Caco-2 (cell line): ENCODE measurements at regions not wholly inside any gene's neighbourhood (a gene's known extent, or its start where the extent isn't known, plus 50 kb on each side); places are given as distances from the start of the nearest gene placed in this dataset.

Source experiments
- BruUV-seq: library from RNA; stranded (reverse); fragments of 400-500 nt; replicated peaks from 2 replicates; lab custom pipeline; 2021; lab: Mats Ljungman, UMichigan
- CTCF ChIA-PET: fragments of 300-600 bp; sonication (Branson Sonifier 250); formaldehyde crosslinking; loops from one replicate; lab custom pipeline; 2022; ENCODE audit warnings: antibody characterized with exemption; lab: Charles Lee
- POLR2A ChIA-PET: fragments of 300-600 bp; sonication (Branson Sonifier 250); formaldehyde crosslinking; loops from one replicate; lab custom pipeline; 2022; ENCODE audit warnings: antibody characterized with exemption; lab: Charles Lee
- DNase-seq, 2 experiments: peaks; one replicate each; pipeline versions ENCODE4 v3.0.0 to v3.0.0-alpha.2; 2020 to 2022
- H3K27me3 ChIP-seq: replicated peaks from 2 replicates; pipeline ENCODE4 v1.6.0; 2011; ENCODE audit warnings: low read length; ENCODE audit not compliant: control insufficient read depth, insufficient read depth
- H3K36me3 ChIP-seq: 2 replicates; pipeline ENCODE4 v1.5.1; 2011; ENCODE audit warnings: low read length; ENCODE audit not compliant: control insufficient read depth, insufficient read depth
- H3K4me1 ChIP-seq: fragments of 250-450 bp; sonication (Bioruptor Pico); 2 replicates; pipeline ENCODE4 v1.5.1; 2020; ENCODE audit warnings: mild to moderate bottlenecking
- H3K4me3 ChIP-seq: 2 replicates; pipeline ENCODE4 v1.5.1; 2011; ENCODE audit warnings: low read depth, mild to moderate bottlenecking, control low read depth, low read length
- H3K9me3 ChIP-seq: fragments of 250-450 bp; sonication (Bioruptor Pico); 2 replicates; pipeline ENCODE4 v1.5.1; 2020; ENCODE audit warnings: mild to moderate bottlenecking, moderate library complexity
- H3K27ac Mint-ChIP-seq: one replicate; pipeline ENCODE4 v1.8.0; 2022; ENCODE audit warnings: mixed read lengths; ENCODE audit not compliant: unreplicated experiment
- H3K27me3 Mint-ChIP-seq: one replicate; pipeline ENCODE4 v1.8.0; 2022; ENCODE audit warnings: mixed read lengths; ENCODE audit not compliant: insufficient read depth, unreplicated experiment
- H3K36me3 Mint-ChIP-seq: one replicate; pipeline ENCODE4 v1.8.0; 2022; ENCODE audit warnings: mild to moderate bottlenecking, mixed read lengths; ENCODE audit not compliant: insufficient read depth, unreplicated experiment
- H3K4me1 Mint-ChIP-seq: one replicate; pipeline ENCODE4 v1.8.0; 2022; ENCODE audit warnings: low read depth, mixed read lengths; ENCODE audit not compliant: unreplicated experiment
- H3K4me3 Mint-ChIP-seq: one replicate; pipeline ENCODE4 v1.8.0; 2022; ENCODE audit warnings: mild to moderate bottlenecking, moderate library complexity, mixed read lengths; ENCODE audit not compliant: unreplicated experiment
- H3K9me3 Mint-ChIP-seq: one replicate; pipeline ENCODE4 v1.8.0; 2022; ENCODE audit warnings: mixed read lengths; ENCODE audit not compliant: unreplicated experiment
- intact Hi-C: fragments of 100-400 bp; cut with micrococcal nuclease; formaldehyde crosslinking; loops from one replicate; pipeline ENCODE4 v1.10.0; 2022; ENCODE audit not compliant: unreplicated experiment
- TF ChIP-seq, protein P1 (sequence below), 2 experiments: fragments of 200-600 bp in 1 of 2; IDR thresholded peaks; 1 replicate in 1 of 2; 2 replicates in 1 of 2; pipeline versions ENCODE4 v1.5.1 to v1.8.0; 2011 to 2022; ENCODE audit warnings: antibody characterized with exemption in 1 of 2, control low read depth in 1 of 2, inconsistent platforms in 1 of 2, low read depth in 1 of 2, low read length in 1 of 2, mild to moderate bottlenecking in 1 of 2, moderate library complexity in 1 of 2; ENCODE audit not compliant: insufficient read depth in 1 of 2, severe bottlenecking in 1 of 2, unreplicated experiment in 1 of 2

DNA sequence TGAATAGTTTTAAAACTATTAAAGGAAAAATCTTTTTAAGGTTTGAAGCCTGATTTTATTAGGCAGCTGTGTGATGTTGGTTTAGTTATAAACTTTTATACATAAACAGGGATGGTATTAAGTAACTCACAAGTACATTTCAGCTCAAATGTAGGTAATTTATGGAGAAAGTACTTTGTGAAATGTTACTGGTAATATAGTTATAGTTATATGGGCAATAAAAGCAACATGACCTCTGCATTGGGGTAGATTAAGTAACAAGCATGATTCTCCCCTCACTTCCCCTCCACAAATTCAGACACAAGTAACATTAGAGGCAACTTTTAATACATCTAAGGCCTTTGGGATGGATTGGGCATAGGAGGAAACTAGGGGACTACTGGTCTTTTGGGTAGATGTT lies 154.3 kb upstream of the ID4 start:
- H3K27ac Mint-ChIP-seq, result no peak overlapping the region
- BruUV-seq, result no TSS peak

DNA sequence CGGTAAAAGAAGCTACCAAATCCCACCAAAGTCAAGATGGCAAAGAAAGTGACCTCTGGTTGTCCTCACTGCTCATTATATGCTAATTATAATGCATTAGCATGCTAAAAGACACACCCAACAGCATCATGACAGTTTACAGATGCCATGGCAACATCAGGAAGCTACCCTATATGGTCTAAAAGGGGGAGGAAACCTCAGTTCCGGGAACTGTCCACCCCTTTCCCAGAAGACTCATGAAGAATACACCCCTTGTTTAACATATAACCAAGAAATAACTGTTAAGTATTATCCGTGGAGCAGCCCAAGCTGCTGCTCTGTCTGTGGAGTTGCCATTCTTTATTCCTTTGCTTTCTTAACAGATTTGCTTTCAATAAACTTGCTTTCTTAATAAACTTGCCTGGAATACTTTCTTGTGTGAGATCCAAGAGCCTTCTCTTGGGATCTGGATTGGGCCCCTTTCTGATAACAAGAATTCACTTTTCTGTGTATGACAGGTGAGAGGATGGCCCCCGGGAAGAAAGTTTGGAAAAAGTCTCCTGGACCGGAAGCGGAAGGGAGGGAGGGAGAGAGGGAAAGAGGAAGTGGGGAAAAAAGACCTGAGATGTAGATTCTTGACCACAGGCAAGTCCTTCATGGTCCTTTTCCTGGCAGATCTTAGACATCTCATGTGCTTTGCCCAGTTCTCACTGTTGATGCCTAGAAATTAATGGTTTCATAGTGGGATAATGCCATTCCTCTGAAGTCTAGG lies 146.7 kb upstream of the ID4 start:
- no peaks in the 10 kb centered on the region for H3K27me3 ChIP-seq
- no TSS peak for BruUV-seq
- H3K27ac Mint-ChIP-seq, result no peak overlapping the region
- no peaks in the 10 kb centered on the region for H3K9me3 Mint-ChIP-seq
- H3K4me1 Mint-ChIP-seq, result no peaks in the 10 kb centered on the region
- CTCF ChIA-PET, result no interaction called here
- H3K4me3 Mint-ChIP-seq, result no peak overlapping the region
- no peaks in the 10 kb centered on the region for H3K9me3 ChIP-seq
- H3K36me3 ChIP-seq, result no peaks in the 10 kb centered on the region
- no peak overlapping the region for H3K4me3 ChIP-seq
- H3K27me3 Mint-ChIP-seq, result peaks cover 15% of the 10 kb centered on the region
- no peak for DNase-seq
- H3K36me3 Mint-ChIP-seq, result no peaks in the 10 kb centered on the region
- H3K4me1 ChIP-seq, result no peaks in the 10 kb centered on the region
- TF ChIP-seq, protein P1, sequence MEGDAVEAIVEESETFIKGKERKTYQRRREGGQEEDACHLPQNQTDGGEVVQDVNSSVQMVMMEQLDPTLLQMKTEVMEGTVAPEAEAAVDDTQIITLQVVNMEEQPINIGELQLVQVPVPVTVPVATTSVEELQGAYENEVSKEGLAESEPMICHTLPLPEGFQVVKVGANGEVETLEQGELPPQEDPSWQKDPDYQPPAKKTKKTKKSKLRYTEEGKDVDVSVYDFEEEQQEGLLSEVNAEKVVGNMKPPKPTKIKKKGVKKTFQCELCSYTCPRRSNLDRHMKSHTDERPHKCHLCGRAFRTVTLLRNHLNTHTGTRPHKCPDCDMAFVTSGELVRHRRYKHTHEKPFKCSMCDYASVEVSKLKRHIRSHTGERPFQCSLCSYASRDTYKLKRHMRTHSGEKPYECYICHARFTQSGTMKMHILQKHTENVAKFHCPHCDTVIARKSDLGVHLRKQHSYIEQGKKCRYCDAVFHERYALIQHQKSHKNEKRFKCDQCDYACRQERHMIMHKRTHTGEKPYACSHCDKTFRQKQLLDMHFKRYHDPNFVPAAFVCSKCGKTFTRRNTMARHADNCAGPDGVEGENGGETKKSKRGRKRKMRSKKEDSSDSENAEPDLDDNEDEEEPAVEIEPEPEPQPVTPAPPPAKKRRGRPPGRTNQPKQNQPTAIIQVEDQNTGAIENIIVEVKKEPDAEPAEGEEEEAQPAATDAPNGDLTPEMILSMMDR (IDR thresholded peaks at IDR 0.05; ENCODE audit: insufficient read depth in 1 of 2, low read depth in 1 of 2, low read length in 1 of 2, severe bottlenecking in 1 of 2, unreplicated experiment in 1 of 2), result no peak
- POLR2A ChIA-PET, result no interaction called here
- intact Hi-C loops, result no loop called here

More for the DNA sequence above, 154.3 kb upstream of the ID4 start:
- Histone ChIP-seq H3K36me3 (no peaks in the 10 kb centered on the region), H3K27me3 (no peaks in the 10 kb centered on the region), H3K4me3 (no peak overlapping the region), H3K9me3 (no peaks in the 10 kb centered on the region), H3K4me1 (no peaks in the 10 kb centered on the region)
- H3K27me3 Mint-ChIP-seq, result peaks cover 9% of the 10 kb centered on the region
- no peak for DNase-seq
- ChIA-PET POLR2A (no interaction called here), CTCF (no interaction called here)
- intact Hi-C loops, result no loop called here
- no peak overlapping the region for H3K4me3 Mint-ChIP-seq
- H3K9me3 Mint-ChIP-seq, result no peaks in the 10 kb centered on the region
- no peaks in the 10 kb centered on the region for H3K4me1 Mint-ChIP-seq
- TF ChIP-seq, protein P1 (IDR thresholded peaks at IDR 0.05; ENCODE audit: insufficient read depth in 1 of 2, low read depth in 1 of 2, low read length in 1 of 2, severe bottlenecking in 1 of 2, unreplicated experiment in 1 of 2), result no peak
- H3K36me3 Mint-ChIP-seq, result no peaks in the 10 kb centered on the region

- H3K36me3 Mint-ChIP-seq, result no peaks in the 10 kb centered on the region
- H3K27me3 ChIP-seq, result no peaks in the 10 kb centered on the region
- TF ChIP-seq, protein P1 (IDR thresholded peaks at IDR 0.05; ENCODE audit: insufficient read depth in 1 of 2, low read depth in 1 of 2, low read length in 1 of 2, severe bottlenecking in 1 of 2, unreplicated experiment in 1 of 2), result no peak
- no peaks in the 10 kb centered on the region for H3K9me3 Mint-ChIP-seq
- no peak overlapping the region for H3K27ac Mint-ChIP-seq
- no peaks in the 10 kb centered on the region for H3K4me1 Mint-ChIP-seq
- H3K9me3 ChIP-seq, result no peaks in the 10 kb centered on the region
- no peak overlapping the region for H3K4me3 ChIP-seq
- CTCF ChIA-PET, result no interaction called here
- no peaks in the 10 kb centered on the region for H3K4me1 ChIP-seq
- POLR2A ChIA-PET, result no interaction called here
- intact Hi-C loops, result no loop called here
- no peak overlapping the region for H3K4me3 Mint-ChIP-seq
- DNase-seq, result no peak
- no TSS peak for BruUV-seq
- peaks cover 13% of the 10 kb centered on the region for H3K27me3 Mint-ChIP-seq
- no peaks in the 10 kb centered on the region for H3K36me3 ChIP-seq
Measured at GRCh38 chr6:19691465-19692167, 145.6 kb upstream of the ID4 start.
